Keratinocyte (primary cell): ENCODE measurements at regions not wholly inside any gene's neighbourhood (a gene's known extent, or its start where the extent isn't known, plus 50 kb on each side); places are given as distances from the start of the nearest gene placed in this dataset.

Experiments
- EZH2 ChIP-seq: IDR thresholded peaks from one replicate; pipeline ENCODE4 v1.6.1; 2012; ENCODE audit warnings: inconsistent platforms, mild to moderate bottlenecking, low read length, moderate library complexity
- TF ChIP-seq, protein P1 (sequence below), 3 experiments: IDR thresholded peaks in 1 of 3; conservative IDR thresholded peaks in 1 of 3; optimal IDR thresholded peaks in 1 of 3; 2 replicates in 2 of 3; 3 replicates in 1 of 3; pipeline versions ENCODE3 to v1.5.1; 2011; ENCODE audit warnings: low read length in 3 of 3, mild to moderate bottlenecking in 3 of 3, moderate library complexity in 2 of 3, control low read depth in 1 of 3, inconsistent platforms in 1 of 3; ENCODE audit not compliant: insufficient read depth in 2 of 3; ENCODE audit errors: extremely low read depth in 1 of 3

- TF ChIP-seq, protein P1, sequence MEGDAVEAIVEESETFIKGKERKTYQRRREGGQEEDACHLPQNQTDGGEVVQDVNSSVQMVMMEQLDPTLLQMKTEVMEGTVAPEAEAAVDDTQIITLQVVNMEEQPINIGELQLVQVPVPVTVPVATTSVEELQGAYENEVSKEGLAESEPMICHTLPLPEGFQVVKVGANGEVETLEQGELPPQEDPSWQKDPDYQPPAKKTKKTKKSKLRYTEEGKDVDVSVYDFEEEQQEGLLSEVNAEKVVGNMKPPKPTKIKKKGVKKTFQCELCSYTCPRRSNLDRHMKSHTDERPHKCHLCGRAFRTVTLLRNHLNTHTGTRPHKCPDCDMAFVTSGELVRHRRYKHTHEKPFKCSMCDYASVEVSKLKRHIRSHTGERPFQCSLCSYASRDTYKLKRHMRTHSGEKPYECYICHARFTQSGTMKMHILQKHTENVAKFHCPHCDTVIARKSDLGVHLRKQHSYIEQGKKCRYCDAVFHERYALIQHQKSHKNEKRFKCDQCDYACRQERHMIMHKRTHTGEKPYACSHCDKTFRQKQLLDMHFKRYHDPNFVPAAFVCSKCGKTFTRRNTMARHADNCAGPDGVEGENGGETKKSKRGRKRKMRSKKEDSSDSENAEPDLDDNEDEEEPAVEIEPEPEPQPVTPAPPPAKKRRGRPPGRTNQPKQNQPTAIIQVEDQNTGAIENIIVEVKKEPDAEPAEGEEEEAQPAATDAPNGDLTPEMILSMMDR (optimal IDR thresholded peaks at IDR 0.05 in 1 of 3, IDR thresholded peaks at IDR 0.05 in 1 of 3, conservative IDR thresholded peaks at IDR 0.05 in 1 of 3; ENCODE audit: extremely low read depth in 1 of 3, insufficient read depth in 2 of 3, low read length in 3 of 3): no peak
- TF ChIP-seq EZH2: no peak
Measured at GRCh38 chr6:130559166-130559565, 193.3 kb downstream of the TMEM200A start.
